ENCODE measurements at regions not wholly inside any gene's neighbourhood (a gene's known extent, or its start where the extent isn't known, plus 50 kb on each side); places are given as distances from the start of the nearest gene placed in this dataset.
A peak's percentile ranks its signal among the peaks of the same experiment; 100 is the strongest.

DNA sequence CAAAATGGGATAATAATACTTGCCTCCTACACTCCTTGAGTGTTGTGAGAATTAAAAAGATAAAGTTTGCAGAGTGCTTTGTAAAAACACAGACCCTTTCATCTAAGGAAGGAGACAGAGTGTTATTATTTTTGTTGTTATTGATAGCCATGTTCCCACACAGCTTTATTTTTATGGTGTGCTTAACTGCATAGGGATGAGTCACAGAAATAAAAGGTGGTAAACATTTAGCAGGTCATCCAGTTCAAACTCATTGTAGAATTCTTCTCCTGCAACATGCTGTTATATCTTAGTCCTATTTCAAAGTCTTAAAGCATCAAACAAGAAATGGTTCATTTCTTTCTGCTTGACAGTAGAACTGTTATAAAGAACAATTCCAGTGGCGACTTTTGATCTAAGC lies 367.5 kb upstream of the ACTBL2 start:
- Histone ChIP-seq H3K4me3 (no peak overlapping the region), H3K36me3 (no peaks in the 10 kb centered on the region), H3K4me1 (no peaks in the 10 kb centered on the region), H3K27me3 (no peaks in the 10 kb centered on the region), H3K9me3 (no peaks in the 10 kb centered on the region), H3K27ac (no peak overlapping the region)
- no peak for TF ChIP-seq POLR2A (IDR thresholded peaks at IDR 0.05)
- TF ChIP-seq, protein P1, sequence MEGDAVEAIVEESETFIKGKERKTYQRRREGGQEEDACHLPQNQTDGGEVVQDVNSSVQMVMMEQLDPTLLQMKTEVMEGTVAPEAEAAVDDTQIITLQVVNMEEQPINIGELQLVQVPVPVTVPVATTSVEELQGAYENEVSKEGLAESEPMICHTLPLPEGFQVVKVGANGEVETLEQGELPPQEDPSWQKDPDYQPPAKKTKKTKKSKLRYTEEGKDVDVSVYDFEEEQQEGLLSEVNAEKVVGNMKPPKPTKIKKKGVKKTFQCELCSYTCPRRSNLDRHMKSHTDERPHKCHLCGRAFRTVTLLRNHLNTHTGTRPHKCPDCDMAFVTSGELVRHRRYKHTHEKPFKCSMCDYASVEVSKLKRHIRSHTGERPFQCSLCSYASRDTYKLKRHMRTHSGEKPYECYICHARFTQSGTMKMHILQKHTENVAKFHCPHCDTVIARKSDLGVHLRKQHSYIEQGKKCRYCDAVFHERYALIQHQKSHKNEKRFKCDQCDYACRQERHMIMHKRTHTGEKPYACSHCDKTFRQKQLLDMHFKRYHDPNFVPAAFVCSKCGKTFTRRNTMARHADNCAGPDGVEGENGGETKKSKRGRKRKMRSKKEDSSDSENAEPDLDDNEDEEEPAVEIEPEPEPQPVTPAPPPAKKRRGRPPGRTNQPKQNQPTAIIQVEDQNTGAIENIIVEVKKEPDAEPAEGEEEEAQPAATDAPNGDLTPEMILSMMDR (IDR thresholded peaks at IDR 0.05 in 4 of 5, conservative IDR thresholded peaks at IDR 0.05 in 1 of 5), result no peak
- DNase-seq, result no peak
- intact Hi-C loops (cut with DNase I; ENCODE audit: low total_unique reads), result no loop called here
- no peak for ATAC-seq
- in situ Hi-C loops (cut with MboI; ENCODE audit: low sequenced_read_pairs in 4 of 4), result no loop called here

DNA sequence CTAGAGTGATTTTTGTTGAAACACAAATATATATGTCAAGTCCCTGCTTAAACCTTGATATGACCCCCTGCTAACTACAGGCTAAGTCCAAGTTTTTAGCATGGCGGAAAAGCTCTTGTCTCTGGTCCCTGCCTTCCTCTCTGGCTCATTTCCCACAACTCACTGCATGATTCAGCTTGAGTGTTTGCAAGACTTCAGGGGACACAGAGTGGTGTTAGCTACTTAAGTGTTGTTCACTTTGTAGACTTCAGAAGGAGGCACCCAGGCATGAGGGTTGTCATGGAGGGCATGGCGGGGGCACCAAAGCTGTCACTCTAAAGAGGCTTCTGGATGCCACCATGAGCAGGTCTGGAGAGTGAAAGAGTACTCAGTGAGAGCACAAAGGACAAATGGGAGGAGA lies 362.4 kb upstream of the ACTBL2 start:
- DNase-seq, result no peak
- intact Hi-C loops (cut with DNase I; ENCODE audit: low total_unique reads), result no loop called here
- no peaks in the 10 kb centered on the region for H3K36me3 ChIP-seq
- no peaks in the 10 kb centered on the region for H3K9me3 ChIP-seq
- ATAC-seq, result no peak
- no peak overlapping the region for H3K4me3 ChIP-seq
- in situ Hi-C loops (cut with MboI; ENCODE audit: low sequenced_read_pairs in 4 of 4), result no loop called here
- TF ChIP-seq, protein P1 (IDR thresholded peaks at IDR 0.05 in 4 of 5, conservative IDR thresholded peaks at IDR 0.05 in 1 of 5), result no peak
- no peak for TF ChIP-seq POLR2A (IDR thresholded peaks at IDR 0.05)
- H3K4me1 ChIP-seq, result peaks cover 0 to 10% of the 10 kb centered on the region in 2 donors
- H3K27me3 ChIP-seq, result no peaks in the 10 kb centered on the region
- peak overlapping the region in 1 of 4 donors; percentile 12 for H3K27ac ChIP-seq

DNA sequence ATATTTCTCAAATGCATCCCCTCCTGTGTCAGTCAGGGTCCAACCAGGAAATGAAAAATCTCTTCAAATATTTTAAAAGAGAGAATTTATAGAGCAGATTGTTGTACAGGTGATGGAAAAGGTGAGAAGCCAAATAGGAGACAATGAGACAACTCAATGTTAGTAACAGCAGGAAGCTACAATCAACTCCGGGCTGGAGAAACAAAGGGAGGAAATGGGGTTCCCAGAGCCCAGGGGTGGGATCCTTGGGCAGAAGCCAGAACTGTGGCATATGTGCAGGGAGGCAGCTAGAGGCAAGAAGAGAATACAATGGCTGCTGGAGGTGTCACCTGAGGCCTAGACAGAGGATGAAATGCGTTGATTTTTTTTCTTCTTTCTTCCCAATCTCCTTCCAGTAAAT lies 361.8 kb upstream of the ACTBL2 start:
- in situ Hi-C loops (cut with MboI; ENCODE audit: low sequenced_read_pairs in 4 of 4) (no loop called here), intact Hi-C loops (cut with DNase I; ENCODE audit: low total_unique reads) (no loop called here)
- no peaks in the 10 kb centered on the region for H3K9me3 ChIP-seq
- DNase-seq (peak in 1 of 2 donors; percentile 6), ATAC-seq (no peak)
- H3K36me3 ChIP-seq, result no peaks in the 10 kb centered on the region
- no peaks in the 10 kb centered on the region for H3K27me3 ChIP-seq
- peaks cover 0 to 10% of the 10 kb centered on the region in 2 donors for H3K4me1 ChIP-seq
- no peak for TF ChIP-seq POLR2A (IDR thresholded peaks at IDR 0.05)
- TF ChIP-seq, protein P1 (IDR thresholded peaks at IDR 0.05 in 4 of 5, conservative IDR thresholded peaks at IDR 0.05 in 1 of 5), result no peak
- no peak overlapping the region for H3K4me3 ChIP-seq
- H3K27ac ChIP-seq, result peak overlapping the region in 1 of 4 donors; percentile 31

DNA sequence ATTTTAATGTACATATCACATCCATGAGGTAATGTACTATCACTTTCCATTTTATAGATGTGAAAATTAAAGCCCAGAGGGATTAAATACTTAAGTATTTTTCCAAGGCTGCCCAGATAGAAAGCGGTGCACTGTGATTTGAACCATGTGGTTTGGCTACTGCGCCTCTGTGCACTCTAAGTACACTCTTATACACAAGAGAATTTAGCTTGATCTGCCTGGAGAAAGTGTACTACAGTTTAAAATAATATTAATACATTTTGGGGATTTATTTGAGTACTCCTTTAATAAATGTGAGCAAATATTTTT lies 360.4 kb upstream of the ACTBL2 start:
- TF ChIP-seq, protein P1 (IDR thresholded peaks at IDR 0.05 in 4 of 5, conservative IDR thresholded peaks at IDR 0.05 in 1 of 5), result no peak
- no peak for TF ChIP-seq POLR2A (IDR thresholded peaks at IDR 0.05)
- Histone ChIP-seq H3K4me1 (peaks cover 0 to 10% of the 10 kb centered on the region in 2 donors), H3K27me3 (no peaks in the 10 kb centered on the region), H3K9me3 (no peaks in the 10 kb centered on the region), H3K27ac (no peak overlapping the region), H3K36me3 (no peaks in the 10 kb centered on the region), H3K4me3 (no peak overlapping the region)
- ATAC-seq (no peak), DNase-seq (no peak)
- in situ Hi-C loops (cut with MboI; ENCODE audit: low sequenced_read_pairs in 4 of 4) (no loop called here), intact Hi-C loops (cut with DNase I; ENCODE audit: low total_unique reads) (no loop called here)

DNA sequence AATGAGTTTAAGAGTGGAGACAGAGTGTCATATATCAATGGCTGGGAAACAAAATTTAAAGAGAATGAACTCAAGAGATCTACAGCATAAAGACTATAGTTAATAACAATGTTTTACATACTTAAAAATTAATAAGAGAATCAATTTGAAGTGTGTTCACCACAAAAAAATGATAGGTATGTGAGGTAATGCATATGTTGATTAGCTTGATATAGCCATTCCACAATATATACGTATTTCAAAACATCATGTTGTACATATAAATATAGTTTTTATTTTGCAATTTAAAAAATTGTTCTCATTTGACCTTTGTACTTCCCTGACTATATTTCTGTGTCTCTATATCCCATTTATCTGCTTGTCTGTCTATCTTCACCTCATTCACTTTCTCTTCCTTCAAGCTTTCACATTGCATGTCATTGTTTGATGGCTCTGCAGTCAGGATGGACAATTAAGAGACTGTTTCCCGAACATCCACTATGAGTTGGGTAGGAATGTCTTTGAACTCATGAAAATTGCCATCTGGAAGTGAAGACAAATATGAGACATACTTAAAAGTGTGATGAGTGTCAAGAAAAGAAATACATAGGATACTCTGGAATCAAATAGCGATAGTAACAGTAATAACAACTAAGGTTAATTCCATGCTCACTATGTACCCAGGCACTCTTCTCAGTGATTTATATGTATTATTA lies 359.9 kb upstream of the ACTBL2 start:
- in situ Hi-C loops (cut with MboI; ENCODE audit: low sequenced_read_pairs in 4 of 4), result no loop called here
- H3K4me1 ChIP-seq, result peaks cover 0 to 10% of the 10 kb centered on the region in 2 donors
- no peak overlapping the region for H3K27ac ChIP-seq

More for the DNA sequence above, 359.9 kb upstream of the ACTBL2 start:
- Histone ChIP-seq H3K9me3 (no peaks in the 10 kb centered on the region), H3K4me3 (no peak overlapping the region), H3K27me3 (no peaks in the 10 kb centered on the region), H3K36me3 (no peaks in the 10 kb centered on the region)
- DNase-seq (no peak), ATAC-seq (no peak)
- no peak for TF ChIP-seq POLR2A (IDR thresholded peaks at IDR 0.05)
- TF ChIP-seq, protein P1 (IDR thresholded peaks at IDR 0.05 in 4 of 5, conservative IDR thresholded peaks at IDR 0.05 in 1 of 5), result no peak
- intact Hi-C loops (cut with DNase I; ENCODE audit: low total_unique reads), result no loop called here
